ENCODE measurements at regions not wholly inside any gene's neighbourhood (a gene's known extent, or its start where the extent isn't known, plus 50 kb on each side); places are given as distances from the start of the nearest gene placed in this dataset.

DNA sequence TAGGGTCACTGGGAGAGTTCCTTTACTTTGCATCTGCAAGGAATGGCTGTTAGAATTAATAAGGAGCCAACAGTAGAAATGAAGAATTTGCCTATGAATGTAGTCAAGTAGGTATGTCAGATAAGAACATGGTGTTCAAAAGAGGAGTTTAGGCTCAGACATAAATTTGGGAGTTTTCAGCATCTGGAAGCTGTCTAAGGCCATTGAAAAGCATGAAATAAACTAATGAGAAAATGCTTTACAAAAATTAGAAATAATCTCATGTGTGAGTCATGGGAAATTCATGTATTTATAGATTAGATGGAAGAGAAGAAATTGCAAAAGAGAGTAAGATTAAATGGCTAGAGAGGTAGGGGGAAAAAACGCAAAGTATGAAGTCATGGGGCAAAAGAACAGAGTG, 201.9 kb downstream of the DIPK2A start:
- TF ChIP-seq POLR2A (IDR thresholded peaks at IDR 0.05) (no peak), EP300 (IDR thresholded peaks at IDR 0.05) (no peak)
- TF ChIP-seq, protein P1, sequence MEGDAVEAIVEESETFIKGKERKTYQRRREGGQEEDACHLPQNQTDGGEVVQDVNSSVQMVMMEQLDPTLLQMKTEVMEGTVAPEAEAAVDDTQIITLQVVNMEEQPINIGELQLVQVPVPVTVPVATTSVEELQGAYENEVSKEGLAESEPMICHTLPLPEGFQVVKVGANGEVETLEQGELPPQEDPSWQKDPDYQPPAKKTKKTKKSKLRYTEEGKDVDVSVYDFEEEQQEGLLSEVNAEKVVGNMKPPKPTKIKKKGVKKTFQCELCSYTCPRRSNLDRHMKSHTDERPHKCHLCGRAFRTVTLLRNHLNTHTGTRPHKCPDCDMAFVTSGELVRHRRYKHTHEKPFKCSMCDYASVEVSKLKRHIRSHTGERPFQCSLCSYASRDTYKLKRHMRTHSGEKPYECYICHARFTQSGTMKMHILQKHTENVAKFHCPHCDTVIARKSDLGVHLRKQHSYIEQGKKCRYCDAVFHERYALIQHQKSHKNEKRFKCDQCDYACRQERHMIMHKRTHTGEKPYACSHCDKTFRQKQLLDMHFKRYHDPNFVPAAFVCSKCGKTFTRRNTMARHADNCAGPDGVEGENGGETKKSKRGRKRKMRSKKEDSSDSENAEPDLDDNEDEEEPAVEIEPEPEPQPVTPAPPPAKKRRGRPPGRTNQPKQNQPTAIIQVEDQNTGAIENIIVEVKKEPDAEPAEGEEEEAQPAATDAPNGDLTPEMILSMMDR (IDR thresholded peaks at IDR 0.05): no peak

Measured in tibial nerve (tissue), 4 donors.